HCT116 (cell line): ENCODE measurements at regions not wholly inside any gene's neighbourhood (a gene's known extent, or its start where the extent isn't known, plus 50 kb on each side); places are given as distances from the start of the nearest gene placed in this dataset.

Source experiments
- CTCF ChIP-seq, 3 experiments: fragments of 200-600 bp in 1 of 3; sonication (generic) in 1 of 3; IDR thresholded peaks in 2 of 3; conservative IDR thresholded peaks in 1 of 3; 2 replicates each; pipeline ENCODE4 v1.5.1; 2012 to 2017; ENCODE audit warnings: low read depth in 2 of 3, low read length in 2 of 3, antibody characterized with exemption in 1 of 3, borderline replicate concordance in 1 of 3, control low read depth in 1 of 3, mild to moderate bottlenecking in 1 of 3, mixed read lengths in 1 of 3, mixed run types in 1 of 3, moderate library complexity in 1 of 3; ENCODE audit not compliant: insufficient read depth in 1 of 3
- REST ChIP-seq: IDR thresholded peaks from 2 replicates; pipeline ENCODE4 v1.6.1; 2012; ENCODE audit warnings: low read depth
- SP1 ChIP-seq: IDR thresholded peaks from 2 replicates; pipeline ENCODE4 v1.6.1; 2012; ENCODE audit warnings: low read depth
- TCF7L2 ChIP-seq: IDR thresholded peaks from 2 replicates; pipeline ENCODE4 v1.7.0; 2011; ENCODE audit warnings: borderline replicate concordance, inconsistent platforms; ENCODE audit not compliant: insufficient read depth, insufficient read length; ENCODE audit errors: extremely low read depth
- YY1 ChIP-seq: IDR thresholded peaks from 2 replicates; pipeline ENCODE4 v1.6.1; 2011; ENCODE audit warnings: low read length, low read depth, moderate library complexity, mild to moderate bottlenecking; ENCODE audit not compliant: insufficient replicate concordance; ENCODE audit errors: extremely low read depth

- TF ChIP-seq CTCF (IDR thresholded peaks at IDR 0.05 in 2 of 3, conservative IDR thresholded peaks at IDR 0.05 in 1 of 3; ENCODE audit: borderline replicate concordance in 1 of 3, insufficient read depth in 1 of 3, low read depth in 2 of 3, low read length in 2 of 3), result no peak
- no peak for TF ChIP-seq SP1
- no peak for TF ChIP-seq YY1
- no peak for TF ChIP-seq TCF7L2
- TF ChIP-seq REST, result no peak
Observed at GRCh38 chr18:37649930-37650329, 84.3 kb upstream of the CELF4 start.
